Activated naive CD4-positive, alpha-beta T cell treated with anti-CD3 and anti-CD28 coated beads, Interleukin-2, amount 10 ng/mL, durations not matched to agents 7 days and 5 days (primary cell): ENCODE measurements at regions not wholly inside any gene's neighbourhood (a gene's known extent, or its start where the extent isn't known, plus 50 kb on each side); places are given as distances from the start of the nearest gene placed in this dataset.
"Not testable (repeated sequence)": the region's sequence is repeated elsewhere in the genome, so short reads cannot be mapped to it uniquely, and the experiment has no call there.

Experiments
- CTCF ChIA-PET: fragments of 350-600 bp; sonication (Branson Sonifier 250); formaldehyde crosslinking; loops from one replicate; lab custom pipeline; 2021; ENCODE audit warnings: antibody characterized with exemption; lab: Charles Lee
- DNase-seq: peaks from one replicate; pipeline ENCODE4 v3.0.0-alpha.2; 2020
- H3K27ac Mint-ChIP-seq: one replicate; pipeline ENCODE4 v1.8.0; 2021; ENCODE audit warnings: mild to moderate bottlenecking, moderate library complexity, mixed read lengths
- H3K27me3 Mint-ChIP-seq: one replicate; pipeline ENCODE4 v1.8.0; 2021; ENCODE audit warnings: mild to moderate bottlenecking, mixed read lengths
- H3K36me3 Mint-ChIP-seq: one replicate; pipeline ENCODE4 v1.8.0; 2021; ENCODE audit warnings: mixed read lengths
- H3K4me1 Mint-ChIP-seq: one replicate; pipeline ENCODE4 v1.8.0; 2021; ENCODE audit warnings: mixed read lengths
- H3K4me3 Mint-ChIP-seq: one replicate; pipeline ENCODE4 v1.8.0; 2021; ENCODE audit warnings: mild to moderate bottlenecking, moderate library complexity, mixed read lengths
- H3K9me3 Mint-ChIP-seq: one replicate; pipeline ENCODE4 v1.8.0; 2021; ENCODE audit warnings: mixed read lengths

DNA sequence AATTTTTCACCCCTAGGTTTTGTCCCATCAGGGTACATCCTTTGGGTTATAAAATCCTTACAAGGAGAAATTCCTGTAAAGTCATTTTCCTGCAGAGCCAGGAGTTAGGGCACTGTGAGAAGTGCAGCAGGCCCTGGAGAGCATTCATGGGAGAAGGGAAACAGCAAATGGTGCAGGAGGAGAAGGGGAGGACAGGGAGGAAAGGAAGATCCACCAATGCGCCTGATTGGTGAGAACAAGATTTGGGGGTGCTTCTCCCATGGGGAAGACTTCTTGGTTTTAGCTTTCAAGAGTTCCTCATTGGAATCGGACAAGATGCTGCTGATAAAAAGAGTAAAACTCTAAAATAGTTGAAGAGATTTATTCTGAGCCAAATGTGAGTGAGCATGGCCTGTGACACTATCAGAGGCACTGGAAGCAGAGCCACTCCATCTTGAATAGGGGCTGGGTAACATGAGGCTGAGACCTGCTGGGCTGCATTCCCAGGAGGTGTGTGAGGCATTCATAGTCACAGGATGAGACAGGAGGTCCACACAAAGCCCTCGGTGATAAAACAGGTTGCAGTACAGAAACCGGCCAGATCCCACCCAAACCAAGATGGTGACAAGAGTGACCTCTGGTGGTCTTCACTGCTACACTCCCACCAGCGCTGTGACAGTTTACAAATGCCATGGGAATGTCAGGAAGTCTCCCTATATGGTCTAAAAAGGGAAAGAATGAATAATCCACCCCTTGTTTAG, 305.5 kb upstream of the USP9Y start:
- H3K9me3 Mint-ChIP-seq, H3K4me3 Mint-ChIP-seq, H3K4me1 Mint-ChIP-seq, DNase-seq, CTCF ChIA-PET, H3K27ac Mint-ChIP-seq, H3K36me3 Mint-ChIP-seq, H3K27me3 Mint-ChIP-seq: not testable (repeated sequence)

DNA sequence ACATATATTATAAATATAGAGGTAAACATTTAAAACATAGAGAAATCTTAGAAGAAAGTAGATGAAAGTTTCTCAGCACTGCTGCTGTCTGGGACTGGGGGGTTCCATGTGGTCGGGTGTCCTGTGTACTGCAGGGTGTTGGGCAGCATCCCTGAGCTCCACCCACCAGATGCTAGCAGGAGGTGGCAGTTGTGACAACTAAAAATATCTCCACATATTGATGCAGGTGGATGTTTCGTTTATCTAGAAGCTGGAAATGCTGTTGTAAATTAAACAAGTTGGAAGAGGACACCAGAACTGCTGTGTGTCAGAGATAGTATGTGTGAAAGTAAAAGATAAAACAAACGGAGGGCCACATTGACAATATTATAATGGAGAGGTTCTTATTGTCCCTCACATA, 297.1 kb upstream of the USP9Y start:
- Mint-ChIP-seq H3K27ac (no peak overlapping the region), H3K36me3 (no peaks in the 10 kb centered on the region), H3K9me3 (no peaks in the 10 kb centered on the region), H3K27me3 (no peaks in the 10 kb centered on the region), H3K4me3 (no peak overlapping the region), H3K4me1 (no peaks in the 10 kb centered on the region)
- DNase-seq, result no peak
- CTCF ChIA-PET, result no interaction called here

DNA sequence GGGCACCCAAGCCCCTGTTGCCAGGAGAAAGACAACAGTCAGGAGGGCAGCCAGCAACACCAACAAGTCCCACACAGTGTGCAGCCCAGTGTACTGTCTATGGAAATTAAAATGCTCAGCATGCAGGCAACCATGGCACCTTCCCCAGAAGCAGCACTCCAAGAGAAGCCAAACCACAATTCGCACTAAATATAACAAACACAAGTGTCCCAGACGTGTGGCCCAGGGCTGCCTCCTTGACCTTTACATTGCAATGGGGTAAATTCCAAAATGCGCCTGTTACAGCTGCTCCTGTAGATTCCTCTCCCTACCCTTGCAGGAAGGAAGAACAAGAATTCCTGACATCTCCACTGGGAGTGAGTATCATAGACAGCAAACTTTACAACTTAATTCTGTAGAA, 292.8 kb upstream of the USP9Y start:
- peaks cover 7% of the 10 kb centered on the region for H3K4me1 Mint-ChIP-seq
- H3K36me3 Mint-ChIP-seq, result no peaks in the 10 kb centered on the region
- no peaks in the 10 kb centered on the region for H3K9me3 Mint-ChIP-seq
- H3K4me3 Mint-ChIP-seq, result no peak overlapping the region
- no peak for DNase-seq
- H3K27ac Mint-ChIP-seq, result no peak overlapping the region
- CTCF ChIA-PET, result no interaction called here
- H3K27me3 Mint-ChIP-seq, result no peaks in the 10 kb centered on the region

DNA sequence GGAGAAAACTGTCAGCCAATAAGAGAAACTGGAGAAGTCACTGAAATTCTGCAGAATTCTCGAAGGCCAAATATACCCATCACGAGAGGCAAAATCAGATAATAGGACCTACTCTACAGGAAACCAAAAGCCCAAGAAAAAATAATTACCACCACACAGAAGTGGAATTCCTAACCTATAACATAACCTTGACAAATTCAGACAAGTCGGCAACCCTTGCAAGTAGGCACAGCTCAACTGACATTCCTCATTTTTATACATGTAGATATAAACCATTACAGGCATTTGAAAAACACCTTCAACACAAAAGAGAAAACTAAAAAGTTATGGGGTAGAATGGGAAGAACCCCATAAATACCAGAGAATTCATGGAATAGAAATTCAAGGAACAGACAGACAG, 290.3 kb upstream of the USP9Y start:
- Mint-ChIP-seq H3K4me3 (no peak overlapping the region), H3K36me3 (no peaks in the 10 kb centered on the region), H3K4me1 (peaks cover 7% of the 10 kb centered on the region), H3K9me3 (no peaks in the 10 kb centered on the region), H3K27ac (no peak overlapping the region), H3K27me3 (no peaks in the 10 kb centered on the region)
- DNase-seq, result no peak
- CTCF ChIA-PET, result no interaction called here

DNA sequence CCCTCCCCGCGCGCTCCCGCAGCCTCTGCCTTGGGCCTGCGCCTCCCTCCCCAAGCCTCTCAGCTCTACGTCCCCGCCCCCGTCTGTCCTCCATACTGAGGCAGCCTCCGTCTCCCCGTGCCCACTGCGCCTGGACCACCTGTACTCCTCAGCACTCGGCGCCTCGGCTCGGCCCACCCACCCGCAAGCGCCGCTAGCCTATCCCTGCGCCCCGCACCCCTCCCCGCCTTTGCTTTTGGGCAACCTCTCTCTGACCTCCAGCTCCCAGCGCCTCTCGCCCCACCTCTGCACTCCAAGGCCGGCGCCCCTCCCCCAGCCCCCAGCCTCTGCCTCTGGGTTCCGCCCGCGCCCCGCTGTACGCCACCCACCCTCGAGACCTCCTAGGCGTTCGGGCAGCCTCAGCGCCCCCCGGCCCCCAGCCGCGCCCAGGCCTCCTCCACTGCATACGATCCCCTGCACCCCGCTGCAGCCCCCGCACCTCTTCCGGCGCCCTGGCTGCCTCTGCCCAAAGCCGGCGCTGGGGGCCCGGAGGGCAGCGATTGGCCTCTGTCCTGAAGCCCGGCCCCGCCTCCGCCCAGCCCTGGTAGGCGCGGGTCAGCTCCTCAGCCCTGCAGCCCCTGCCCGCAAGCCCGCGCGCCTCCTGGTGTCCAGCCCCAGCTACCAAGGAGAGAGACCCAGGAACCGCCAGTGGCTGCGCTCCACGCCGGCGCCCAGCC, 279.8 kb upstream of the USP9Y start:
- CTCF ChIA-PET, result no interaction called here
- no peak for DNase-seq
- H3K36me3 Mint-ChIP-seq, result no peaks in the 10 kb centered on the region

DNA sequence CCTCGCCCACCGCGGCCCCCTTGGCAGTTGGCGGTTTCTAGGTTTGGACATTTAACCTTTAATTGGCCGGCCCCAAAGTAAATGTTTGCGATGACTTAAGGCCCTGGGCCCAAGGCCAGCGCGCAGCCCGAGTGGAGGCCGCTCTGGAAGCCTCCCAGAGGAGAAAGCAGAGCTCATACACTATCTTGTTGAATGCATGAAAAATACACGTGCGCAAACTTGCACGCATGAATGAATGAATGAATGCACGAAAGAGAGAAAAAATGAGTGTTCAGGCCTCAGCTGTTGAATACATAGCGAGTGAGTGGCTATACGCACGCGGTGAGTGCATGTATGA, 279.3 kb upstream of the USP9Y start:
- Mint-ChIP-seq H3K4me3 (no peak overlapping the region), H3K9me3 (no peaks in the 10 kb centered on the region), H3K4me1 (no peaks in the 10 kb centered on the region), H3K36me3 (no peaks in the 10 kb centered on the region), H3K27ac (no peak overlapping the region), H3K27me3 (peaks cover 4% of the 10 kb centered on the region)
- no peak for DNase-seq
- CTCF ChIA-PET, result no interaction called here

More for the DNA sequence above, 279.8 kb upstream of the USP9Y start:
- no peaks in the 10 kb centered on the region for H3K4me1 Mint-ChIP-seq
- H3K4me3 Mint-ChIP-seq, result no peak overlapping the region
- H3K27me3 Mint-ChIP-seq, result peaks cover 4% of the 10 kb centered on the region
- H3K9me3 Mint-ChIP-seq, result no peaks in the 10 kb centered on the region
- no peak overlapping the region for H3K27ac Mint-ChIP-seq

DNA sequence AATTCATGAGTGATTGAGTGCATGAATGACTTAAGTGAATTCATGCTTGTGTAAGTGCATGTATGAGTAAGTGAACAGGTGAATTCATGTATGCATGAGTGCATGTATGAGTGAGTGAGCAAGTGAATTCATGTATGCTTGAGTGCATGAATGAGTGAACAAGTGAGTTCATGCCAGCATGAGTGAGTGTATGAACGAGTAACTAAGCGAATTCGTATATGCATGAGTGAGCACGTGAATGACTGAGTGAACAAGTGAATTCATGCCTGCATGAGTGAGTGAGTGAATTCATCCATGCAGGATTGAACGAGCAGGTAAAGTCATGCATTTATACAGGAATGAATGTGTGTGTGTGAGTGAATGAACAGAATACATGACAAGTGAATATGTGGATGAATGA, 278.5 kb upstream of the USP9Y start:
- H3K36me3 Mint-ChIP-seq, result no peaks in the 10 kb centered on the region
- no peak for DNase-seq
- CTCF ChIA-PET, result no interaction called here
- H3K4me3 Mint-ChIP-seq, result no peak overlapping the region
- no peaks in the 10 kb centered on the region for H3K4me1 Mint-ChIP-seq
- no peaks in the 10 kb centered on the region for H3K9me3 Mint-ChIP-seq
- peaks cover 4% of the 10 kb centered on the region for H3K27me3 Mint-ChIP-seq
- no peak overlapping the region for H3K27ac Mint-ChIP-seq

DNA sequence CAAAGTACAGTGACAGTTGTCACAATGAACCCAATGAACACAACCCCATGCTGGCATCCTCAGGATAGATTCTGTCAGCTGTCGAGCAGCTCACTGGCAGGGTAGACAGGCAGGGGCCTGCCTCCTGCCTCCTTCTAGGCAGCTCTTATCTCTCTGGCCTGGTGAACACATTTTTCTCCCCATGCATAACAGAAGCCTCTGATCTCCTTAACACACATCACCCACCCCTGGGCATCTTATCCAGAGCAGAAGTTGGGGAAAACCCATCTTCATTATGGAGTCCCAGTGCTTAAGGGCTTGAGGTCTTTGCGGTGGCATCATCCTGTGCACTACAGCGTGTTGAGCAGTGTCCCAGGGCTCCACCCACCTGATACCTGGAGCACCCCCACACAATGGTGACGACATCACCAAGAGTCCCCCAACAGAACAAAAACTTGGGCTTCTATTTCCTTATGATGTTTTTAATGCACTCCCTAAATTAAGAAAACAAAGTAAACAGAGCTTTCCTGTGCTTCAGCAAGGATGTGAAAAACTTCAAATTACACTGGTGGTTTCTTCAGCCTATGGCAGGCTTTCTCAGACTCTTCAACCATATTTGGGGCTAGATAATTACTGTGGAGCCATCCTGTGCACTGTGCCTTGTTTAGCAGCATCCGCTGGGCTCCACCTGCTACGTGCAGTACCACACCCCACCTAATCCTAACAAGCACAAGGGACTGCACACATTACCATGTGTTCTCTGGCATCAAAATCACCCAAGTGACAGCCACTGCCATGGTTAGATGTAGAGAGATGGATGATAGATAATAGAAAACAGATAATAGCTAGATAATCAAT, 277.4 kb upstream of the USP9Y start:
- no peaks in the 10 kb centered on the region for H3K36me3 Mint-ChIP-seq
- CTCF ChIA-PET, result no interaction called here
- DNase-seq, result no peak
- H3K27ac Mint-ChIP-seq, result no peak overlapping the region
- H3K4me1 Mint-ChIP-seq, result no peaks in the 10 kb centered on the region
- H3K4me3 Mint-ChIP-seq, result no peak overlapping the region
- H3K27me3 Mint-ChIP-seq, result peaks cover 4% of the 10 kb centered on the region
- no peaks in the 10 kb centered on the region for H3K9me3 Mint-ChIP-seq

DNA sequence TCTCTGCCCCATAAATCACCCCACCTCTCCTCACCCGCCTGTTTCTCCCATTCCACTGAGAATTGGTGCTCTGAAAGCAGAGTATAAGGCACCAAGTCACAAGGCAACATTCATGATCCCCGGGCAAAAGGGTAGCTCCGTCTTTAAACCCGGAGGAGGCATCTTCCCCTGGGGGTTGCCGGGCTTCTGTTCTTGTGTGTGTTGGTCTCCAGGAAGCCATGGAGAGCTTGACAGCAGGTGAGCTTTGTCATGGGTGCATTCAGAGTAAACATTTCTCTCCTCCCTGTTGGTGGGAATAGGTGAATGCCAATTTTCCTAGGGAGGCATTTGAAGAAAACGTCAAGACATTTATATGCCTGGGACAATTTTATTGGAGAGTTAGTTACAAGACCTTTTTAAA, 275.5 kb upstream of the USP9Y start:
- CTCF ChIA-PET, result no interaction called here
- Mint-ChIP-seq H3K27ac (no peak overlapping the region), H3K4me3 (no peak overlapping the region), H3K36me3 (no peaks in the 10 kb centered on the region), H3K4me1 (no peaks in the 10 kb centered on the region), H3K9me3 (no peaks in the 10 kb centered on the region), H3K27me3 (peaks cover 4% of the 10 kb centered on the region)
- no peak for DNase-seq

DNA sequence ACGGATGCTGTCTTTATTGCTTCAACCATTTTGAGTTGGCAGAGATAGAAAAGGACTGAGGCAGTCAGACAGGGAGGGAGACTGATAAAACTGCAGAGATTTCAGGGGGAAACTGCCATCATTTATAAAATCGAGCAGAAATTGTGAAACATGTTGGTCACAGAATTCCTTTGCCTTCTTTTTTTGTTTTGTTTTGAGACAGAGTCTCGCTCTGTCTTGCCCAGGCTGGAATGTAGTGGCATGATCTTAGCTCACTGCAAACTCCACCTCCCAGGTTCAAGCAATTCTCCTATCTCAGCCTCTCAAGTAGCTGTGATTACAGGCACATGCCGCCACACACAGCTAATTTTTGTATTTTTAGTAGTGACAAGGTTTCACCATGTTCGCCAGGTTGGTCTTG, 273.7 kb upstream of the USP9Y start:
- H3K4me3 Mint-ChIP-seq, result no peak overlapping the region
- H3K4me1 Mint-ChIP-seq, result no peaks in the 10 kb centered on the region
- H3K36me3 Mint-ChIP-seq, result no peaks in the 10 kb centered on the region
- no peak overlapping the region for H3K27ac Mint-ChIP-seq
- CTCF ChIA-PET, result no interaction called here
- no peak for DNase-seq
- H3K9me3 Mint-ChIP-seq, result no peaks in the 10 kb centered on the region
- H3K27me3 Mint-ChIP-seq, result no peaks in the 10 kb centered on the region

DNA sequence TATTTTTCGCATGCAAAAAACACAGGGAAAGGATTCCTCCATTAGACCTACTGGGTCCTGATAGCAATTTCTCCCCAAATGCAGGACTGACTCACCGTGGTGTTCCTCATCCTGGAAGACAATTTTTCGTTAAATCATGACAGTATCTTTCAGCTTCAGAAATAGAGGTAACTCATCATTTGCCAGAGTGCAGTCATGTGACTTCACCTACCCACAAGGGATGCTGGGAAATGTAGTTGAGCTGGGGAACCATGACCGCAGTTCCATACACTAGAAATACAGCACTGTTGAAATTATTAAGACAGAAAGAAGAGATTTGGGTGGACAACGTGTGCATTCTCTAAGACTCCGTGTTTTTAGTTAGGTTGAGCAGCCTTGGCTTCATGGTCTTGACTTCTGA, 269.5 kb upstream of the USP9Y start:
- H3K27me3 Mint-ChIP-seq, result no peaks in the 10 kb centered on the region
- no peak overlapping the region for H3K27ac Mint-ChIP-seq
- CTCF ChIA-PET, result no interaction called here

DNA sequence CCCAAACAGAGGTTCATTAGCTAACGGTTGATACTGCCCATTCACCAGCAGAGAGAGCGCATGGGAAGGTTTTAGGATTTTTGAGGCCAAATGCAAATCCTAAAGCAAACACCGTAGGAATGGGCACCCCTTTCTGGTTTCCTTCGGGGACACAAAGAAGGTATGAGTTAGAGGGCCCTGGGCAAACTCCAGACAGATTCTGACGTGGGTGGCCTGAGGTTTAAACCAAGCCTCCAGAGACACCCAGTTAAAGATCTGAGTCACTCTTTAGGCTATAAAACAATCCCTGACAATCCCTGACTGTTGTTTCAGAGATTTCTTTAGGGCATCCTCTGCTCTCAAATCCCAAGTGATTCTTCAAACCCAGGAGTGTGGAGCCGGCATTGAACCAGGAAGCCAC, 262.2 kb upstream of the USP9Y start:
- CTCF ChIA-PET, H3K9me3 Mint-ChIP-seq, H3K36me3 Mint-ChIP-seq, H3K27me3 Mint-ChIP-seq, H3K4me1 Mint-ChIP-seq, H3K4me3 Mint-ChIP-seq, H3K27ac Mint-ChIP-seq, DNase-seq: not testable (repeated sequence)

More for the DNA sequence above, 269.5 kb upstream of the USP9Y start:
- DNase-seq, result no peak
- Mint-ChIP-seq H3K4me1 (no peaks in the 10 kb centered on the region), H3K4me3 (no peak overlapping the region), H3K36me3 (no peaks in the 10 kb centered on the region), H3K9me3 (no peaks in the 10 kb centered on the region)

DNA sequence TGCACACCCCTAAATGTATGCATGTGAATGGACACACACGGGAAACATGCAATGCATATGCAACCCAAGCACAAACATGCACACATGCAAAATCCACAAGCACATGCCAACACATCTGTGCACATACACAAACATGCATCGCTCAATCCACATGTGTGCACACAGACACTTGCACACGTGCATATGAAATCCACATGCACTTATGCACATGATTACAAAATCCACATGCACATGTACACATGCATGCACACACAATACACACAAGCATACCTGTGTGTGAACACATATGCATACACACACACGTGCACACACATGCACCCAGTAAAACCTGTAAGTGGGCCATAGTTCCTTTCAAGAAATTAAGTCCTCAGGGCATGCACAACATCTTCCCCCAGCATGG, 256.8 kb upstream of the USP9Y start:
- no peaks in the 10 kb centered on the region for H3K36me3 Mint-ChIP-seq
- CTCF ChIA-PET, result no interaction called here
- H3K4me1 Mint-ChIP-seq, result no peaks in the 10 kb centered on the region
- peaks cover 6% of the 10 kb centered on the region for H3K9me3 Mint-ChIP-seq
- no peak overlapping the region for H3K4me3 Mint-ChIP-seq
- DNase-seq, result no peak
- no peak overlapping the region for H3K27ac Mint-ChIP-seq
- H3K27me3 Mint-ChIP-seq, result no peaks in the 10 kb centered on the region

DNA sequence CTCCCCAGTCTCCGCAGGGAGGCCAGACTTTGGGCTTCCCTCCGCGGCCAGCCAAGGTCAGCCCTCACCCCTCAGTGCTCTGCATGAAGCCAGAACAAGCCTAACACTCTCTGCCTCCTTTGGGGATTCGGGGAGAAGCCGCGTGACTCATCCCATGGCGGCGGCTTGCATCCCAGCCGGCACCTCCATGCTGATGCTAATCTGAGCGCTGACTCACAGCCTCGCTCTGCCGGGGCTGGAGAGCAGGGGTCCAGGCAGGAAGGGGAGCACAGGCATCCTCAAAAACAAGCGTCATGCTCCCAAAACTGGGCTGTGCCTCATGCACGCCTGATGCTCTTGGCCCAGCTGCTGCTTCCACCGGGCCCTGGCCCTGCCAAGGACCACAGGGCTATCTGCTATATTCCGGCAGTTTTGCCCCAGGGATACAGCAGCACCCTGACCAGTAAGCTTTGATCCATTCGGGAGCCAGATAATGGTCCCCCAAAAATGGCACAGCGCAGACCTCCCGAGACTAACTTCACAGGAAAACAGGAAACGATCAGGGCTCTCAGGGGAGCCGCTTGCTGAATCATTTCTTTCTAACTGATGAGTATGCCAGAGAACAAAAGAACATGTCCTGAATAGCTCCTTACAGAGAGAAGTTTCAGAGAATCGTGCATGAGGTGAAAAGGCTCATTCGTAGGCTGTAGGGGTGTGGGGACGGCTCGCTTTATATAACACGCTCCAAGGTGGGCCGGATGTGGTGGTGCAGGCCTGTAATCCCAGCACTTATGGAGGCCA, 254.4 kb upstream of the USP9Y start:
- H3K4me3 Mint-ChIP-seq, DNase-seq: not testable (repeated sequence)

More for the DNA sequence above, 254.4 kb upstream of the USP9Y start:
- H3K27ac Mint-ChIP-seq, CTCF ChIA-PET, H3K27me3 Mint-ChIP-seq, H3K4me1 Mint-ChIP-seq, H3K9me3 Mint-ChIP-seq, H3K36me3 Mint-ChIP-seq: not testable (repeated sequence)
